NB4 (cell line): ENCODE measurements at regions not wholly inside any gene's neighbourhood (a gene's known extent, or its start where the extent isn't known, plus 50 kb on each side); places are given as distances from the start of the nearest gene placed in this dataset.

Experiments
- MYC ChIP-seq: IDR thresholded peaks from 2 replicates; pipeline ENCODE4 v1.6.1; 2011; ENCODE audit warnings: low read depth, low read length
- POLR2A ChIP-seq: IDR thresholded peaks from 2 replicates; pipeline ENCODE4 v1.6.1; 2011; ENCODE audit warnings: mild to moderate bottlenecking; ENCODE audit not compliant: insufficient read length; ENCODE audit errors: extremely low read depth
- TF ChIP-seq, protein P1 (sequence below): IDR thresholded peaks from one replicate; pipeline ENCODE4 v1.5.1; 2012; ENCODE audit warnings: low read depth, low read length
- TF ChIP-seq, protein P2 (sequence below): IDR thresholded peaks from 2 replicates; pipeline ENCODE4 v1.6.1; 2011; ENCODE audit warnings: low read depth, low read length

GRCh38 chr20:41877911-41878310 lies 259.7 kb upstream of the CHD6 start:
- TF ChIP-seq, protein P1, sequence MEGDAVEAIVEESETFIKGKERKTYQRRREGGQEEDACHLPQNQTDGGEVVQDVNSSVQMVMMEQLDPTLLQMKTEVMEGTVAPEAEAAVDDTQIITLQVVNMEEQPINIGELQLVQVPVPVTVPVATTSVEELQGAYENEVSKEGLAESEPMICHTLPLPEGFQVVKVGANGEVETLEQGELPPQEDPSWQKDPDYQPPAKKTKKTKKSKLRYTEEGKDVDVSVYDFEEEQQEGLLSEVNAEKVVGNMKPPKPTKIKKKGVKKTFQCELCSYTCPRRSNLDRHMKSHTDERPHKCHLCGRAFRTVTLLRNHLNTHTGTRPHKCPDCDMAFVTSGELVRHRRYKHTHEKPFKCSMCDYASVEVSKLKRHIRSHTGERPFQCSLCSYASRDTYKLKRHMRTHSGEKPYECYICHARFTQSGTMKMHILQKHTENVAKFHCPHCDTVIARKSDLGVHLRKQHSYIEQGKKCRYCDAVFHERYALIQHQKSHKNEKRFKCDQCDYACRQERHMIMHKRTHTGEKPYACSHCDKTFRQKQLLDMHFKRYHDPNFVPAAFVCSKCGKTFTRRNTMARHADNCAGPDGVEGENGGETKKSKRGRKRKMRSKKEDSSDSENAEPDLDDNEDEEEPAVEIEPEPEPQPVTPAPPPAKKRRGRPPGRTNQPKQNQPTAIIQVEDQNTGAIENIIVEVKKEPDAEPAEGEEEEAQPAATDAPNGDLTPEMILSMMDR, result no peak
- TF ChIP-seq POLR2A, result no peak
- TF ChIP-seq, protein P2, sequence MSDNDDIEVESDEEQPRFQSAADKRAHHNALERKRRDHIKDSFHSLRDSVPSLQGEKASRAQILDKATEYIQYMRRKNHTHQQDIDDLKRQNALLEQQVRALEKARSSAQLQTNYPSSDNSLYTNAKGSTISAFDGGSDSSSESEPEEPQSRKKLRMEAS, result no peak
- no peak for TF ChIP-seq MYC
